ENCODE measurements at regions not wholly inside any gene's neighbourhood (a gene's known extent, or its start where the extent isn't known, plus 50 kb on each side); places are given as distances from the start of the nearest gene placed in this dataset.

DNA sequence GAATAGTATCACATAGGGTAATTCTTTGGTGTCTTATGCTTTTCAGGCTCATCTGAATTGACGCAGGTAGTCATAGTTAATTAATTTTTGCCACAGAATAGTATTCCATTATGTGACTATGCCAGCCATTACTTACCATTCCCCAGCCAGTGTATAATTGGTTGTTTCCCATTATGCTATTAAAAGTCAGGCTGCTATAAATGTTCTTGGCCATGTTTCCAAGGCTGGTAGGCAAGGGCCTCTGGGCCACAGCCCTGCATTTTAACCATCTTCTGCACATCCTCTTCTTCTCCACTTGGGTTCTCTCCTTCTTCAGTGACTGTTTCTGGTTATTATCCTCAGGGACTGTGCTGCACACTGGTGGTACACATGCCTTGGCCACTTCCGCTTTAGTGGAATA, 190.9 kb downstream of the ADAMTS15 start:
- Mint-ChIP-seq H3K9me3 (ENCODE audit: unreplicated experiment) (no peaks in the 10 kb centered on the region), H3K27ac (ENCODE audit: low read depth, unreplicated experiment) (no peak overlapping the region), H3K27me3 (ENCODE audit: insufficient read depth, unreplicated experiment) (no peaks in the 10 kb centered on the region), H3K36me3 (ENCODE audit: insufficient read depth, unreplicated experiment) (no peaks in the 10 kb centered on the region), H3K4me3 (ENCODE audit: unreplicated experiment) (no peak overlapping the region), H3K4me1 (ENCODE audit: insufficient read depth, unreplicated experiment) (peaks cover 33% of the 10 kb centered on the region)
- ChIA-PET POLR2A (no interaction called here), CTCF (no interaction called here)
- no peak for DNase-seq (ENCODE audit: unreplicated experiment)
- TF ChIP-seq, protein P1, sequence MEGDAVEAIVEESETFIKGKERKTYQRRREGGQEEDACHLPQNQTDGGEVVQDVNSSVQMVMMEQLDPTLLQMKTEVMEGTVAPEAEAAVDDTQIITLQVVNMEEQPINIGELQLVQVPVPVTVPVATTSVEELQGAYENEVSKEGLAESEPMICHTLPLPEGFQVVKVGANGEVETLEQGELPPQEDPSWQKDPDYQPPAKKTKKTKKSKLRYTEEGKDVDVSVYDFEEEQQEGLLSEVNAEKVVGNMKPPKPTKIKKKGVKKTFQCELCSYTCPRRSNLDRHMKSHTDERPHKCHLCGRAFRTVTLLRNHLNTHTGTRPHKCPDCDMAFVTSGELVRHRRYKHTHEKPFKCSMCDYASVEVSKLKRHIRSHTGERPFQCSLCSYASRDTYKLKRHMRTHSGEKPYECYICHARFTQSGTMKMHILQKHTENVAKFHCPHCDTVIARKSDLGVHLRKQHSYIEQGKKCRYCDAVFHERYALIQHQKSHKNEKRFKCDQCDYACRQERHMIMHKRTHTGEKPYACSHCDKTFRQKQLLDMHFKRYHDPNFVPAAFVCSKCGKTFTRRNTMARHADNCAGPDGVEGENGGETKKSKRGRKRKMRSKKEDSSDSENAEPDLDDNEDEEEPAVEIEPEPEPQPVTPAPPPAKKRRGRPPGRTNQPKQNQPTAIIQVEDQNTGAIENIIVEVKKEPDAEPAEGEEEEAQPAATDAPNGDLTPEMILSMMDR (IDR thresholded peaks at IDR 0.05; ENCODE audit: unreplicated experiment), result no peak
- intact Hi-C loops (cut with micrococcal nuclease), result loop anchor here (5.0 kb wide), 1 partner anchor 188 kb away; no protein-coding TSS in a partner anchor
- no TSS peak for BruUV-seq (replicated peaks)

DNA sequence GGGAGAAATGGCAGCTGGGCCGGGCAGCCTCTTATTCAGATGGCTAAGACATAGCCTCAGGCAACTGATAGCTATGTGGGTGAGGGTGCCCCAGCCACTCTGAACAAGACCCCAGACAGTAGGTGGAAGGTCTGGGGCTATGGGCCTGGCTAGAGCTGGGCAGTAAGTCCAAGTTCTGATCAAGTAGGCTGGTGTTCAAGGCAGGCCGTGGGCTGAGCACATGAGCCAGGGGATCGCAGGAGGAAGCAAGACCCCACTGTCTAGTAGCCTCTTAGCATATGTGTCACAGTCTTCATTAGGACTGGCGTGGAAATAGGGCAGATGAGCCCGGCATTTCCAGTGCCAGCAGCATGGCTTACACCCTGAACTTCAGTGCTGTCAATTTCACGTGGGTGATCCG, 192.1 kb downstream of the ADAMTS15 start:
- DNase-seq (ENCODE audit: unreplicated experiment), result no peak
- Mint-ChIP-seq H3K9me3 (ENCODE audit: unreplicated experiment) (no peaks in the 10 kb centered on the region), H3K27ac (ENCODE audit: low read depth, unreplicated experiment) (no peak overlapping the region), H3K36me3 (ENCODE audit: insufficient read depth, unreplicated experiment) (no peaks in the 10 kb centered on the region), H3K4me3 (ENCODE audit: unreplicated experiment) (no peak overlapping the region), H3K27me3 (ENCODE audit: insufficient read depth, unreplicated experiment) (no peaks in the 10 kb centered on the region), H3K4me1 (ENCODE audit: insufficient read depth, unreplicated experiment) (peaks cover 27% of the 10 kb centered on the region)
- POLR2A ChIA-PET, result no interaction called here
- intact Hi-C loops (cut with micrococcal nuclease), result no loop called here
- TF ChIP-seq, protein P1 (IDR thresholded peaks at IDR 0.05; ENCODE audit: unreplicated experiment), result no peak
- CTCF ChIA-PET, result interaction anchor here (0.6 kb wide), 1 partner anchor 284 kb away, joined by 3 read pairs; no protein-coding TSS in a partner anchor
- no TSS peak for BruUV-seq (replicated peaks)

DNA sequence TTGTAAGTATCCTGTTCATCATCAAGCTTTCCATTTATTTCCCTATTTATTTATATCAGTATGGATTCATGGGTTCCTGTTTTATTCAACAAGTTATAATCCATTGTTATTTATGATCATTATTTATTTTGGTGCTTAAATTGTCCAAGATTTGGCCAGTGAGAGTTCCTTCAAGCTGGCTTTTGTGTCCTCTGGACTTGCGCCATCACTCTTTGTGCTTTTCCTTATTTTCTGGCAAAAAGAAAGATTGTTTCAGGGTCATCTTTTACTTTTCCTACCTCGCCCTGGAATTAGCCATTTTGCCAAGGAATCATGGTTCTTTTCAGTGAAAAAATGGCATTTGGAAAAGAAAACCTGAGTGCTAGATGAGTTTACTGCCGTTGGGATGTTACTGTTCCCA, 193.4 kb downstream of the ADAMTS15 start:
- no TSS peak for BruUV-seq (replicated peaks)
- H3K27me3 Mint-ChIP-seq (ENCODE audit: insufficient read depth, unreplicated experiment), result no peaks in the 10 kb centered on the region

DNA sequence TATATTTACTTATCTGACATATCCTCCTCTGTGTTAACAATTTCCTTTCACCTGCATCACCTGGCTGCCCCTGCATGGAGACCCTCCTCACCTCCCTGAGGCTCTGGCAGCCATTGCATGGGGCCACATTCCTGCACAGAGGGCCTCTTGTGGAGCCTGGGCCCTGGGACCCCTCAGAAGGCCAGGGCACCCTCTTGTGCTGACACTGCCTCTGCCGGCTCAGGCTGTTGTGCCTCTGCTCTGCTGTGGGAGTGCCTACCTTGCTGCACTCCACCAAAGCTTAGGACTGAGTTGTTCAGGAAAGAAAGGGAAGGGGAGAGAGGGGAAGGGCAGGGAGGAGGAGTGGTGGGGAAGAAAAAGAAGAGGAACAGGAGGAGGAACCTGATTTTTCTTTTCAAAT, 194.5 kb downstream of the ADAMTS15 start:
- no TSS peak for BruUV-seq (replicated peaks)
- POLR2A ChIA-PET, result interaction anchor here (0.7 kb wide), 1 partner anchor 8 kb away, joined by 4 read pairs; no protein-coding TSS in a partner anchor
- Mint-ChIP-seq H3K4me1 (ENCODE audit: insufficient read depth, unreplicated experiment) (peaks cover 9% of the 10 kb centered on the region), H3K27ac (ENCODE audit: low read depth, unreplicated experiment) (no peak overlapping the region), H3K36me3 (ENCODE audit: insufficient read depth, unreplicated experiment) (no peaks in the 10 kb centered on the region), H3K27me3 (ENCODE audit: insufficient read depth, unreplicated experiment) (no peaks in the 10 kb centered on the region), H3K4me3 (ENCODE audit: unreplicated experiment) (no peak overlapping the region), H3K9me3 (ENCODE audit: unreplicated experiment) (no peaks in the 10 kb centered on the region)
- intact Hi-C loops (cut with micrococcal nuclease), result no loop called here
- CTCF ChIA-PET, result no interaction called here
- TF ChIP-seq, protein P1 (IDR thresholded peaks at IDR 0.05; ENCODE audit: unreplicated experiment), result no peak
- no peak for DNase-seq (ENCODE audit: unreplicated experiment)

More for the DNA sequence above, 193.4 kb downstream of the ADAMTS15 start:
- no peak overlapping the region for H3K27ac Mint-ChIP-seq (ENCODE audit: low read depth, unreplicated experiment)
- H3K4me3 Mint-ChIP-seq (ENCODE audit: unreplicated experiment), result no peak overlapping the region
- CTCF ChIA-PET, result no interaction called here
- TF ChIP-seq, protein P1 (IDR thresholded peaks at IDR 0.05; ENCODE audit: unreplicated experiment), result no peak
- POLR2A ChIA-PET, result no interaction called here
- H3K4me1 Mint-ChIP-seq (ENCODE audit: insufficient read depth, unreplicated experiment), result peaks cover 18% of the 10 kb centered on the region
- H3K9me3 Mint-ChIP-seq (ENCODE audit: unreplicated experiment), result no peaks in the 10 kb centered on the region
- no peaks in the 10 kb centered on the region for H3K36me3 Mint-ChIP-seq (ENCODE audit: insufficient read depth, unreplicated experiment)
- DNase-seq (ENCODE audit: unreplicated experiment), result no peak
- intact Hi-C loops (cut with micrococcal nuclease), result no loop called here

Measured in MCF 10A (cell line).